ENCODE measurements at regions not wholly inside any gene's neighbourhood (a gene's known extent, or its start where the extent isn't known, plus 50 kb on each side); places are given as distances from the start of the nearest gene placed in this dataset.
"Not testable (repeated sequence)": the region's sequence is repeated elsewhere in the genome, so short reads cannot be mapped to it uniquely, and the experiment has no call there.

DNA sequence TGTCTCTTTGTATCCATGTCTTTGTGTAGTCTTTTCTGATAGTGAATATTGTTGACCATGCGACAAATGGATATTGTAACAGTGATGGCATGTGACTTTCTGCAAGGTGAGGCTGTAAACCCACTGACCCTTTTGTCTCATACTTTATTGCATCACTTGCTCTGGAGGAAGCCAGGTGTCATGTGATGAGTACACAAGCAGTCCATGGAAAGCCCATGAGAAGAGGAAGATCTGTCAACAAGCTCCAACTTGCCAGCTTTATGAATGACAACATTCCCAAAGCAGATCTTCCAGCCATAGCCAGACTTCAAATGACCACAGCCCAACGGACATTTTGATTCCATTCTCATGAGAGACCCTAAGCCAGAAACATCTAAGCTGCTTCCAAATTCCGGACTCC, 450.1 kb upstream of the ACTBL2 start:
- ATAC-seq (no peak), DNase-seq (no peak)
- intact Hi-C loops (cut with micrococcal nuclease): no loop called here
- ChIA-PET POLR2A (no interaction called here), CTCF (no interaction called here)
- Histone ChIP-seq H3K36me3 (ENCODE audit: control insufficient read depth in 2 of 3, insufficient read depth in 3 of 3, low read length in 3 of 3) (no peaks in the 10 kb centered on the region), H3K4me1 (ENCODE audit: control insufficient read depth in 2 of 2, insufficient read depth in 2 of 2, low read length in 2 of 2) (no peaks in the 10 kb centered on the region), H3K27me3 (ENCODE audit: control insufficient read depth in 2 of 2, insufficient read depth in 2 of 2, low read length in 2 of 2) (no peaks in the 10 kb centered on the region), H3K4me3 (ENCODE audit: low read length) (no peak overlapping the region), H3K9me3 (ENCODE audit: control insufficient read depth in 2 of 3, low read length in 3 of 3) (no peaks in the 10 kb centered on the region), H3K27ac (ENCODE audit: low read depth, low read length) (no peak overlapping the region)
- no peak overlapping the region for H3K27ac Mint-ChIP-seq
- peaks cover 0 to 4% (median 0%) of the 10 kb centered on the region in 11 donors for H3K9me3 Mint-ChIP-seq
- H3K27me3 Mint-ChIP-seq: peaks cover 0 to 18% (median 16%) of the 10 kb centered on the region in 5 donors
- no peak overlapping the region for H3K4me3 Mint-ChIP-seq
- no peaks in the 10 kb centered on the region for H3K4me1 Mint-ChIP-seq
- no peaks in the 10 kb centered on the region for H3K36me3 Mint-ChIP-seq

DNA sequence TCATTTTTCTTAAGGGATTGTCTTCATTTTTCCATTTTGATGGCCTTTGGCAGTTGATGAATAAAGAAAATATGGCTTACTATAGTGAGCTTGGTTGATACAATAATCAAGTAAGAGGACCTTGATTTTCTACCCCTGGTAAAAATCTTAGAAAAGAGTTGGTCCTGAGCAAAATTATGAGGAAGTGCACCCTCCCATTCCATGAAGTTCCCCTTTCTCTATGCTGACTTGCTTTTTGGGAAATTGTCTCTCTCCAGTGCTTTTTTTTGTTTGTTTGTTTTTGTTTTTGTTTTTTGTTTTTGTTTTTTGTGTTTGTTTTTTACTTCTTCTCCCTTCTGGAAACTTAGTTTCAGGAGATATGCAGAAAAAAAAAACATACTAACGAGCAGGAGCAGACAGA, 449.2 kb upstream of the ACTBL2 start:
- no peaks in the 10 kb centered on the region for H3K9me3 ChIP-seq (ENCODE audit: control insufficient read depth in 2 of 3, low read length in 3 of 3)
- intact Hi-C loops (cut with micrococcal nuclease): no loop called here
- ATAC-seq (no peak), DNase-seq (no peak)
- H3K9me3 Mint-ChIP-seq: peaks cover 0 to 4% (median 0%) of the 10 kb centered on the region in 11 donors
- no peaks in the 10 kb centered on the region for H3K36me3 ChIP-seq (ENCODE audit: control insufficient read depth in 2 of 3, insufficient read depth in 3 of 3, low read length in 3 of 3)
- no peaks in the 10 kb centered on the region for H3K27me3 ChIP-seq (ENCODE audit: control insufficient read depth in 2 of 2, insufficient read depth in 2 of 2, low read length in 2 of 2)
- no peaks in the 10 kb centered on the region for H3K4me1 Mint-ChIP-seq
- no peak overlapping the region for H3K27ac ChIP-seq (ENCODE audit: low read depth, low read length)
- H3K4me3 ChIP-seq (ENCODE audit: low read length): no peak overlapping the region
- H3K27ac Mint-ChIP-seq: no peak overlapping the region
- CTCF ChIA-PET: no interaction called here
- no peaks in the 10 kb centered on the region for H3K36me3 Mint-ChIP-seq
- H3K27me3 Mint-ChIP-seq: peaks cover 0 to 17% (median 14%) of the 10 kb centered on the region in 5 donors
- POLR2A ChIA-PET: no interaction called here
- H3K4me1 ChIP-seq (ENCODE audit: control insufficient read depth in 2 of 2, insufficient read depth in 2 of 2, low read length in 2 of 2): no peaks in the 10 kb centered on the region
- no peak overlapping the region for H3K4me3 Mint-ChIP-seq

DNA sequence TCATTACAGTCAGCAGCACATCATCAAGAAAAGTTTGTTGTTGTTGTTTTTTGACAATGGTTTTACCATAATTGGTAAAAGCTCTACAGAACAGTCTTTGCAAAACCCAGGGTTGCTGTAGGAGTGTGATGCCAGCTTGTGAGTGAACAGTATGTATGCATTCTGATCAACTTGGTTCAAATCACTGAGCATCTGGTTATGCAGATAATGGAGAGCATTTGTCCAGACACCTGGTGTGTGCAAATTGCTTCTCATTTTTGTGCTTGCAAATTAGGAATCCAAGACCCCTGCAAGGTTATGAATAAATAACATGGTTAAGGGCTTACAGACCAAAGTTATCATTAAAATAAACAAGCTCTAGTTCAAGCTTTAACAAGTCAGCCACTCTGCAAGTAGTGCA, 448.7 kb upstream of the ACTBL2 start:
- Mint-ChIP-seq H3K4me3 (no peak overlapping the region), H3K9me3 (peaks cover 0 to 4% (median 0%) of the 10 kb centered on the region in 11 donors), H3K27ac (no peak overlapping the region), H3K27me3 (peaks cover 0 to 16% (median 13%) of the 10 kb centered on the region in 5 donors), H3K36me3 (no peaks in the 10 kb centered on the region), H3K4me1 (no peaks in the 10 kb centered on the region)
- H3K4me1 ChIP-seq (ENCODE audit: control insufficient read depth in 2 of 2, insufficient read depth in 2 of 2, low read length in 2 of 2): no peaks in the 10 kb centered on the region
- ChIA-PET POLR2A (no interaction called here), CTCF (no interaction called here)
- ATAC-seq (no peak), DNase-seq (no peak)
- no peaks in the 10 kb centered on the region for H3K36me3 ChIP-seq (ENCODE audit: control insufficient read depth in 2 of 3, insufficient read depth in 3 of 3, low read length in 3 of 3)
- no peaks in the 10 kb centered on the region for H3K9me3 ChIP-seq (ENCODE audit: control insufficient read depth in 2 of 3, low read length in 3 of 3)
- H3K4me3 ChIP-seq (ENCODE audit: low read length): no peak overlapping the region
- no peaks in the 10 kb centered on the region for H3K27me3 ChIP-seq (ENCODE audit: control insufficient read depth in 2 of 2, insufficient read depth in 2 of 2, low read length in 2 of 2)
- intact Hi-C loops (cut with micrococcal nuclease): no loop called here
- H3K27ac ChIP-seq (ENCODE audit: low read depth, low read length): no peak overlapping the region

DNA sequence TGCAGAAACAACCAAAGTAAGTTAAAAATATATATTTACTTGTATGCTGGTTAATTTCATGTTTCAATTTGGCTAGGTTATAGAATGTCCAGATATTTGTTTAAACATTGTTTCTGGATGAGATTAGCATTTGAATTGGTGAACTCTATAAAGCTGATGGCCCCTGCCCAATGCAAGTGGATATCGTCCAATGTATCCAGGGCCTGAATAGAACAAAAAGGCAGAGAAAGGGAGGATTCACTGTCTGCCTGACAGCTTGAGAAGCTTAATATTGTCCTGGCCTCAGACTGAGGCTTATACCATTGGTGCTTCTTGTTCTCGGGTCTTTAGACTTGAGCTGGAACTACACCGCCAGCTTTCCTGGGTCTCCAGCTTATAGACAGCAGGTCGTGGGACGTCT, 446.7 kb upstream of the ACTBL2 start:
- intact Hi-C loops (cut with micrococcal nuclease): no loop called here
- POLR2A ChIA-PET: no interaction called here
- Histone ChIP-seq H3K9me3 (ENCODE audit: control insufficient read depth in 2 of 3, low read length in 3 of 3) (no peaks in the 10 kb centered on the region), H3K27ac (ENCODE audit: low read depth, low read length) (no peak overlapping the region), H3K4me3 (ENCODE audit: low read length) (no peak overlapping the region), H3K36me3 (ENCODE audit: control insufficient read depth in 2 of 3, insufficient read depth in 3 of 3, low read length in 3 of 3) (no peaks in the 10 kb centered on the region), H3K27me3 (ENCODE audit: control insufficient read depth in 2 of 2, insufficient read depth in 2 of 2, low read length in 2 of 2) (no peaks in the 10 kb centered on the region), H3K4me1 (ENCODE audit: control insufficient read depth in 2 of 2, insufficient read depth in 2 of 2, low read length in 2 of 2) (no peaks in the 10 kb centered on the region)
- Mint-ChIP-seq H3K9me3 (peaks cover 0 to 15% (median 5%) of the 10 kb centered on the region in 11 donors), H3K4me3 (no peak overlapping the region), H3K36me3 (peaks cover 0 to 7% (median 0%) of the 10 kb centered on the region in 5 donors), H3K4me1 (no peaks in the 10 kb centered on the region), H3K27ac (no peak overlapping the region), H3K27me3 (peaks cover 0 to 11% (median 8%) of the 10 kb centered on the region in 5 donors)
- CTCF ChIA-PET: no interaction called here
- DNase-seq: no peak
- no peak for ATAC-seq

DNA sequence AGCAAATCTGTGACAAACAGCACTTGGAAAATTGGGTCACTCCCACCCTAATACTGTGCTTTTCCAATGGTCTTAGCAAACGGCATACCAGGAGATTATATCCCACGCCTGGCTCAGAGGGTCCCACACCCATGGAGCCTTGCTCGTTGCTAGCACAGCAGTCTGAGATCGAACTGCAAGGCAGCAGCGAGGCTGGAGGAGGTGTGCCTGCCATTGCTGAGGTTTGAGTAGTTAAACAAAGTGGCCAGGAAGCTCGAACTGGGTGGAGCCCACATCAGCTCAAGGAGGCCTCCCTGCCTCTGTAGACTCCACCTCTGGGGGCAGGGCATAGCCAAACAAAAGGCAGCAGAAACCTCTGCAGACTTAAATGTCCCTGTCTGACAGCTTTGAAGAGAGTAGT, 440.5 kb upstream of the ACTBL2 start:
- H3K36me3 ChIP-seq (ENCODE audit: control insufficient read depth in 2 of 3, insufficient read depth in 3 of 3, low read length in 3 of 3); DNase-seq; POLR2A ChIA-PET; H3K27ac Mint-ChIP-seq; H3K4me1 ChIP-seq (ENCODE audit: control insufficient read depth in 2 of 2, insufficient read depth in 2 of 2, low read length in 2 of 2); ATAC-seq; CTCF ChIA-PET; H3K4me1 Mint-ChIP-seq; H3K4me3 Mint-ChIP-seq; H3K27me3 ChIP-seq (ENCODE audit: control insufficient read depth in 2 of 2, insufficient read depth in 2 of 2, low read length in 2 of 2); H3K4me3 ChIP-seq (ENCODE audit: low read length); intact Hi-C loops (cut with micrococcal nuclease); H3K27ac ChIP-seq (ENCODE audit: low read depth, low read length); H3K9me3 ChIP-seq (ENCODE audit: control insufficient read depth in 2 of 3, low read length in 3 of 3): not testable (repeated sequence)
- Mint-ChIP-seq H3K9me3 (peaks cover 0 to 15% (median 4%) of the 10 kb centered on the region in 11 donors), H3K27me3 (peaks cover 0 to 32% (median 12%) of the 10 kb centered on the region in 5 donors), H3K36me3 (peaks cover 0 to 10% (median 0%) of the 10 kb centered on the region in 5 donors)

DNA sequence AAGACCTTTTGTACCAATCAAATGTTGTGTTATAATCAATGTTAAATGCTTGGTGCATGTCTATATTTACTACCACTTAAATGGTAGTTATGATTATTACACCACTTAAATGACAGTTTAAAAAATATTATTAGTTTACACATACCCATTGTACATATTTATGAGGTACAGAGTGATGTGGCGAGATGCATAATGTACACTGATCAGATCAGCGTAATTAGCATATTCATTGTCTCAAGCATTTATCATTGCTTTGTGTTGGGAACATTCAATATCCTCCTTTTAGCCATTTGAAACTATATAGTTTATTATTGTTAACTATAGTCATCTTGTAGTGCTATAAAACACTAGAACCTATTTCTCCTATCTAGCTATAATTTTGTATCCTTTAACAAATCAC, 434.4 kb upstream of the ACTBL2 start:
- Histone ChIP-seq H3K27ac (ENCODE audit: low read depth, low read length) (no peak overlapping the region), H3K36me3 (ENCODE audit: control insufficient read depth in 2 of 3, insufficient read depth in 3 of 3, low read length in 3 of 3) (no peaks in the 10 kb centered on the region), H3K4me1 (ENCODE audit: control insufficient read depth in 2 of 2, insufficient read depth in 2 of 2, low read length in 2 of 2) (no peaks in the 10 kb centered on the region), H3K9me3 (ENCODE audit: control insufficient read depth in 2 of 3, low read length in 3 of 3) (no peaks in the 10 kb centered on the region), H3K4me3 (ENCODE audit: low read length) (no peak overlapping the region), H3K27me3 (ENCODE audit: control insufficient read depth in 2 of 2, insufficient read depth in 2 of 2, low read length in 2 of 2) (no peaks in the 10 kb centered on the region)
- H3K9me3 Mint-ChIP-seq: peaks cover 0 to 3% (median 0%) of the 10 kb centered on the region in 11 donors
- H3K36me3 Mint-ChIP-seq: no peaks in the 10 kb centered on the region
- DNase-seq (no peak), ATAC-seq (no peak)
- POLR2A ChIA-PET: no interaction called here
- H3K4me3 Mint-ChIP-seq: no peak overlapping the region
- H3K27ac Mint-ChIP-seq: no peak overlapping the region
- intact Hi-C loops (cut with micrococcal nuclease): no loop called here
- H3K27me3 Mint-ChIP-seq: peaks cover 0 to 20% (median 6%) of the 10 kb centered on the region in 5 donors
- CTCF ChIA-PET: no interaction called here
- H3K4me1 Mint-ChIP-seq: no peaks in the 10 kb centered on the region

DNA sequence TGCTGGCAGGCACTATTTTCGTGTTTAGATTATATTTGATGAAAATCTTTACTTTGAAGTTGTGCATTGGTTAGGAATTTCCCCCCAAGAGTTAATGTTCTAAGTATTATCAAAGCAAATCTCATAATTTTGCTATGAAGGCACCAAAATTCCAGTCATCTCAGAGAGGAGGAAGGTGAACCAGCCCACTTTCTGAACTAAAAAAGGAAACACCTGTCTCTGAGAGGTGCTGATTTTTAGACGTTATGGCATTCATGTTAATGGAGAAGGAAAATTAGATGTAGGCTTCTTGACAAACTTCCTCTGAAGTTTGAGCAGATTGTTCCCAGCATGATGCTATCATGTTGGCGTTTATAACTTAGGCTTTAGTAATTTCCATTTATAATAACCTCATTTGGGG, 432.9 kb upstream of the ACTBL2 start:
- ChIA-PET CTCF (no interaction called here), POLR2A (no interaction called here)
- Histone ChIP-seq H3K36me3 (ENCODE audit: control insufficient read depth in 2 of 3, insufficient read depth in 3 of 3, low read length in 3 of 3) (no peaks in the 10 kb centered on the region), H3K4me3 (ENCODE audit: low read length) (no peak overlapping the region), H3K27ac (ENCODE audit: low read depth, low read length) (no peak overlapping the region), H3K27me3 (ENCODE audit: control insufficient read depth in 2 of 2, insufficient read depth in 2 of 2, low read length in 2 of 2) (no peaks in the 10 kb centered on the region), H3K4me1 (ENCODE audit: control insufficient read depth in 2 of 2, insufficient read depth in 2 of 2, low read length in 2 of 2) (no peaks in the 10 kb centered on the region), H3K9me3 (ENCODE audit: control insufficient read depth in 2 of 3, low read length in 3 of 3) (no peaks in the 10 kb centered on the region)
- DNase-seq: no peak
- Mint-ChIP-seq H3K27me3 (peaks cover 0 to 20% (median 5%) of the 10 kb centered on the region in 5 donors), H3K4me3 (no peak overlapping the region), H3K27ac (no peak overlapping the region), H3K4me1 (no peaks in the 10 kb centered on the region), H3K9me3 (peaks cover 0 to 3% (median 0%) of the 10 kb centered on the region in 11 donors), H3K36me3 (no peaks in the 10 kb centered on the region)
- intact Hi-C loops (cut with micrococcal nuclease): no loop called here
- ATAC-seq: no peak

Measured in naive thymus-derived CD4-positive, alpha-beta T cell (primary cell).